IMR-90 (cell line): ENCODE measurements at regions not wholly inside any gene's neighbourhood (a gene's known extent, or its start where the extent isn't known, plus 50 kb on each side); places are given as distances from the start of the nearest gene placed in this dataset.

ENCODE experiments used
- CEBPB ChIP-seq: IDR thresholded peaks from 2 replicates; pipeline ENCODE4 v1.6.1; 2012; ENCODE audit warnings: low read depth, low read length, improper control_type of control experiment
- CHD1 ChIP-seq: IDR thresholded peaks from 2 replicates; pipeline ENCODE4 v1.6.1; 2012; ENCODE audit warnings: low read depth, low read length, improper control_type of control experiment
- FOS ChIP-seq: fragments of 150-350 bp; IDR thresholded peaks from 2 replicates; pipeline ENCODE4 v1.6.1; 2016; ENCODE audit warnings: low read depth, low read length
- MAZ ChIP-seq: IDR thresholded peaks from 2 replicates; pipeline ENCODE4 v1.6.1; 2012; ENCODE audit warnings: low read depth, mild to moderate bottlenecking, low read length, improper control_type of control experiment, moderate library complexity, borderline replicate concordance
- MXI1 ChIP-seq: IDR thresholded peaks from 2 replicates; pipeline ENCODE4 v1.6.1; 2012; ENCODE audit warnings: low read depth, mild to moderate bottlenecking, low read length, moderate library complexity, borderline replicate concordance
- POLR2A ChIP-seq: IDR thresholded peaks from 2 replicates; pipeline ENCODE4 v1.6.1; 2012; ENCODE audit warnings: mild to moderate bottlenecking, low read depth, low read length
- RAD21 ChIP-seq: IDR thresholded peaks from 2 replicates; pipeline ENCODE4 v1.6.1; 2012; ENCODE audit warnings: low read length, improper control_type of control experiment
- RCOR1 ChIP-seq: IDR thresholded peaks from 2 replicates; pipeline ENCODE4 v1.6.1; 2012; ENCODE audit warnings: mild to moderate bottlenecking, low read length, improper control_type of control experiment; ENCODE audit not compliant: insufficient replicate concordance
- RFX5 ChIP-seq: IDR thresholded peaks from 2 replicates; pipeline ENCODE4 v1.8.0; 2012; ENCODE audit warnings: low read depth, mild to moderate bottlenecking, low read length, moderate library complexity
- SMC3 ChIP-seq: fragments of 150-350 bp; IDR thresholded peaks from 2 replicates; pipeline ENCODE4 v1.6.1; 2016; ENCODE audit warnings: low read depth, mild to moderate bottlenecking, antibody characterized with exemption, low read length, moderate library complexity
- TF ChIP-seq, protein P1 (sequence below): conservative IDR thresholded peaks from 2 replicates; pipeline ENCODE4 v1.5.1; 2012; ENCODE audit warnings: mild to moderate bottlenecking, low read depth, low read length, improper control_type of control experiment
- TF ChIP-seq, protein P2 (sequence below): fragments of 150-350 bp; IDR thresholded peaks from 2 replicates; pipeline ENCODE4 v1.6.1; 2016; ENCODE audit warnings: low read depth, mild to moderate bottlenecking, low read length, moderate library complexity, borderline replicate concordance

DNA sequence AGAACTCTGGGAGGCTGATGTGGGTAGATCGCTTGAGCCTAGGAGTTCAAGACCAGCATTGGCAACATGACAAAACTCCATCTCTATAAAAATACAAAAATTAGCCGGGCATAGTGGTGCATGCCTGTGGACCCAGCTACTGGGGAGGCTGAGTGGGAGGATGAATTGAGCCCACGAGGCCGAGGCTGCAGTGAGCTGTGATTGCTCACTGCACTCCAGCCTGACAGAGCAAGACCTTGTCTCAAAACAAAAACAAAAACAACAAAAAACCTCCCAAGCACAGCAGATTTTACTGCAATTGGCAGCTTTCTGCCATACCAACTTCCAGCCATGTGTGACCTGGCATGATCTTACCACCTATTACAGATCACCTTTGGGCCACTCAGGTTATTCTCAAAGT is 57.7 kb upstream of the LRPPRC start:
- TF ChIP-seq, protein P1, sequence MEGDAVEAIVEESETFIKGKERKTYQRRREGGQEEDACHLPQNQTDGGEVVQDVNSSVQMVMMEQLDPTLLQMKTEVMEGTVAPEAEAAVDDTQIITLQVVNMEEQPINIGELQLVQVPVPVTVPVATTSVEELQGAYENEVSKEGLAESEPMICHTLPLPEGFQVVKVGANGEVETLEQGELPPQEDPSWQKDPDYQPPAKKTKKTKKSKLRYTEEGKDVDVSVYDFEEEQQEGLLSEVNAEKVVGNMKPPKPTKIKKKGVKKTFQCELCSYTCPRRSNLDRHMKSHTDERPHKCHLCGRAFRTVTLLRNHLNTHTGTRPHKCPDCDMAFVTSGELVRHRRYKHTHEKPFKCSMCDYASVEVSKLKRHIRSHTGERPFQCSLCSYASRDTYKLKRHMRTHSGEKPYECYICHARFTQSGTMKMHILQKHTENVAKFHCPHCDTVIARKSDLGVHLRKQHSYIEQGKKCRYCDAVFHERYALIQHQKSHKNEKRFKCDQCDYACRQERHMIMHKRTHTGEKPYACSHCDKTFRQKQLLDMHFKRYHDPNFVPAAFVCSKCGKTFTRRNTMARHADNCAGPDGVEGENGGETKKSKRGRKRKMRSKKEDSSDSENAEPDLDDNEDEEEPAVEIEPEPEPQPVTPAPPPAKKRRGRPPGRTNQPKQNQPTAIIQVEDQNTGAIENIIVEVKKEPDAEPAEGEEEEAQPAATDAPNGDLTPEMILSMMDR: no peak
- TF ChIP-seq POLR2A (no peak), RAD21 (no peak), MXI1 (no peak), CEBPB (no peak), FOS (no peak), RCOR1 (no peak), RFX5 (no peak), MAZ (no peak), SMC3 (no peak), CHD1 (no peak)
- TF ChIP-seq, protein P2, sequence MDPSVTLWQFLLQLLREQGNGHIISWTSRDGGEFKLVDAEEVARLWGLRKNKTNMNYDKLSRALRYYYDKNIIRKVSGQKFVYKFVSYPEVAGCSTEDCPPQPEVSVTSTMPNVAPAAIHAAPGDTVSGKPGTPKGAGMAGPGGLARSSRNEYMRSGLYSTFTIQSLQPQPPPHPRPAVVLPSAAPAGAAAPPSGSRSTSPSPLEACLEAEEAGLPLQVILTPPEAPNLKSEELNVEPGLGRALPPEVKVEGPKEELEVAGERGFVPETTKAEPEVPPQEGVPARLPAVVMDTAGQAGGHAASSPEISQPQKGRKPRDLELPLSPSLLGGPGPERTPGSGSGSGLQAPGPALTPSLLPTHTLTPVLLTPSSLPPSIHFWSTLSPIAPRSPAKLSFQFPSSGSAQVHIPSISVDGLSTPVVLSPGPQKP: no peak
